T-cell (primary cell): ENCODE measurements at regions not wholly inside any gene's neighbourhood (a gene's known extent, or its start where the extent isn't known, plus 50 kb on each side); places are given as distances from the start of the nearest gene placed in this dataset.
"Not testable (repeated sequence)": the region's sequence is repeated elsewhere in the genome, so short reads cannot be mapped to it uniquely, and the experiment has no call there.

Experiments
- ATAC-seq, 4 experiments: fragments of 200-7000 bp in 3 of 4; fragments of 150-1000 bp in 1 of 4; cut with Tn5 transposase; replicated peaks in 1 of 4; 1 replicate in 3 of 4; 2 replicates in 1 of 4; pipeline ENCODE4 v1.10.0; 2021; ENCODE audit warnings: moderate library complexity in 3 of 4, mild to moderate bottlenecking in 2 of 4, moderate number of reproducible peaks in 1 of 4
- CTCF ChIA-PET, 2 donors: fragments of 300-600 bp; sonication (Branson Sonifier 250); formaldehyde crosslinking; loops; one replicate each; lab custom pipeline; 2022; ENCODE audit warnings: antibody characterized with exemption in 2 of 2; lab: Charles Lee
- POLR2A ChIA-PET, 2 donors: fragments of 300-600 bp; sonication (Branson Sonifier 250); formaldehyde crosslinking; loops; one replicate each; lab custom pipeline; 2022; ENCODE audit warnings: antibody characterized with exemption in 2 of 2; lab: Charles Lee
- DNase-seq, 35 experiments: peaks; one replicate each; pipeline versions ENCODE4 v3.0.0 to v3.0.0-alpha.2; 2013 to 2023
- H3K27ac ChIP-seq: one replicate; pipeline ENCODE4 v1.5.1; 2013; ENCODE audit warnings: low read length
- H3K27me3 ChIP-seq, 2 experiments: replicated peaks in 1 of 2; 1 replicate in 1 of 2; 2 replicates in 1 of 2; pipeline versions ENCODE4 v1.6.1 to v1.7.0; 2013; ENCODE audit warnings: low read length in 1 of 2, mixed read lengths in 1 of 2; ENCODE audit not compliant: control insufficient read depth in 2 of 2, insufficient read depth in 2 of 2; ENCODE audit errors: extremely low read depth in 1 of 2
- H3K36me3 ChIP-seq, 2 donors: 1 replicate in 1 of 2; 2 replicates in 1 of 2; pipeline versions ENCODE4 v1.6.1 to v1.7.0; 2013; ENCODE audit warnings: low read length in 1 of 2; ENCODE audit not compliant: control insufficient read depth in 2 of 2, insufficient read depth in 1 of 2; ENCODE audit errors: extremely low read depth in 1 of 2
- H3K4me1 ChIP-seq, 2 experiments: 1 replicate in 1 of 2; 2 replicates in 1 of 2; pipeline versions ENCODE4 v1.6.1 to v1.7.0; 2013; ENCODE audit warnings: low read length in 2 of 2, mixed read lengths in 1 of 2; ENCODE audit not compliant: insufficient read depth in 2 of 2, control insufficient read depth in 1 of 2; ENCODE audit errors: extremely low read depth in 1 of 2
- H3K4me3 ChIP-seq, 2 donors: 1 replicate in 1 of 2; 2 replicates in 1 of 2; pipeline versions ENCODE4 v1.5.1 to v1.7.0; 2013; ENCODE audit warnings: mild to moderate bottlenecking in 2 of 2, low read length in 1 of 2, moderate library complexity in 1 of 2; ENCODE audit not compliant: control insufficient read depth in 1 of 2; ENCODE audit errors: extremely low read depth in 1 of 2
- H3K9me3 ChIP-seq: 2 replicates; pipeline ENCODE4 v1.7.0; 2013
- H3K27ac Mint-ChIP-seq, 2 donors: one replicate each; pipeline ENCODE4 v1.8.0; 2020 to 2021; ENCODE audit warnings: mild to moderate bottlenecking in 2 of 2, mixed read lengths in 2 of 2
- H3K27me3 Mint-ChIP-seq, 2 donors: one replicate each; pipeline ENCODE4 v1.8.0; 2021 to 2022; ENCODE audit warnings: mixed read lengths in 2 of 2
- H3K36me3 Mint-ChIP-seq: one replicate; pipeline ENCODE4 v1.8.0; 2021; ENCODE audit warnings: mixed read lengths
- H3K4me1 Mint-ChIP-seq, 3 donors: one replicate each; pipeline ENCODE4 v1.8.0; 2020 to 2022; ENCODE audit warnings: mixed read lengths in 3 of 3, mild to moderate bottlenecking in 1 of 3
- H3K4me3 Mint-ChIP-seq, 3 donors: one replicate each; pipeline ENCODE4 v1.8.0; 2020 to 2022; ENCODE audit warnings: mild to moderate bottlenecking in 3 of 3, mixed read lengths in 3 of 3, moderate library complexity in 3 of 3
- H3K9me3 Mint-ChIP-seq, 3 donors: one replicate each; pipeline ENCODE4 v1.8.0; 2020 to 2022; ENCODE audit warnings: mixed read lengths in 3 of 3
- WGBS: methylation state at CpG from one replicate; pipeline ENCODE4 v1.1.5; 2013; ENCODE audit warnings: missing lambda C conversion rate; ENCODE audit not compliant: insufficient coverage; 5-methylcytosine and 5-hydroxymethylcytosine counted together

- Mint-ChIP-seq H3K4me1 (peaks cover 39 to 42% (median 40%) of the 10 kb centered on the region in 3 donors), H3K4me3 (no peak overlapping the region), H3K27ac (peak overlapping the region in 1 of 2 donors; percentile 89), H3K9me3 (peaks cover 4 to 13% (median 5%) of the 10 kb centered on the region in 3 donors), H3K36me3 (peaks cover 5% of the 10 kb centered on the region), H3K27me3 (no peaks in the 10 kb centered on the region)
- ChIA-PET POLR2A (interaction anchor here in 1 of 2 donors (0.9 kb wide), 1 partner anchor 332 kb away, joined by 3 read pairs; no protein-coding TSS in a partner anchor), CTCF (interaction anchor here in 1 of 2 donors (0.6 to 1.0 kb wide), 2 partner anchors 21 to 686 kb away, joined by 3 read pairs; no protein-coding TSS in a partner anchor)
- no peaks in the 10 kb centered on the region for H3K27me3 ChIP-seq
- ATAC-seq, result no peak
- no peak overlapping the region for H3K4me3 ChIP-seq
- peaks cover 8 to 17% of the 10 kb centered on the region in 2 experiments for H3K4me1 ChIP-seq
- H3K27ac ChIP-seq, result no peak overlapping the region
- no peaks in the 10 kb centered on the region for H3K36me3 ChIP-seq
- no peaks in the 10 kb centered on the region for H3K9me3 ChIP-seq
- DNase-seq, result no peak
- 96% methylated on average over 33 of the region's 38 CpGs for WGBS
Measured at GRCh38 chr1:185648858-185649589, 85.2 kb upstream of the HMCN1 start.

GRCh38 chr1:185647597-185648267 lies 86.5 kb upstream of the HMCN1 start:
- Mint-ChIP-seq H3K4me3 (peak overlapping the region in 2 of 3 donors; percentile 13 to 60), H3K27ac (peak overlapping the region; percentile 85 to 89), H3K4me1 (peaks cover 39 to 43% (median 40%) of the 10 kb centered on the region in 3 donors), H3K9me3 (peaks cover 4 to 17% (median 5%) of the 10 kb centered on the region in 3 donors)
- H3K27me3 ChIP-seq, H3K4me3 ChIP-seq, H3K36me3 Mint-ChIP-seq, H3K27me3 Mint-ChIP-seq, H3K27ac ChIP-seq, POLR2A ChIA-PET, H3K36me3 ChIP-seq, H3K9me3 ChIP-seq: not testable (repeated sequence)
- DNase-seq (peak in 6 of 35 experiments; percentile 3 to 29 (median 10)), ATAC-seq (peak; percentile 60 to 75 (median 71))
- CTCF ChIA-PET, result interaction anchor here in 1 of 2 donors (1.0 kb wide), 1 partner anchor 22 kb away, joined by 3 read pairs; no protein-coding TSS in a partner anchor
- 71% methylated on average over 10 of the region's 12 CpGs for WGBS
- peaks cover 8 to 17% of the 10 kb centered on the region in 2 experiments for H3K4me1 ChIP-seq

GRCh38 chr1:185646202-185646683 lies 87.9 kb upstream of the HMCN1 start:
- DNase-seq, result no peak
- Histone ChIP-seq H3K27ac (no peak overlapping the region), H3K36me3 (no peaks in the 10 kb centered on the region), H3K4me3 (no peak overlapping the region), H3K27me3 (no peaks in the 10 kb centered on the region), H3K4me1 (peaks cover 8 to 17% of the 10 kb centered on the region in 2 experiments), H3K9me3 (no peaks in the 10 kb centered on the region)
- peaks cover 5% of the 10 kb centered on the region for H3K36me3 Mint-ChIP-seq
- peak overlapping the region; percentile 65 to 84 for H3K27ac Mint-ChIP-seq
- H3K4me1 Mint-ChIP-seq, result peaks cover 39 to 43% (median 40%) of the 10 kb centered on the region in 3 donors
- ATAC-seq, result no peak
- WGBS, result 0% methylated on average over 1 of the region's 3 CpGs
- CTCF ChIA-PET, result interaction anchor here in 1 of 2 donors (0.6 to 1.5 kb wide), 7 partner anchors 11 to 407 kb away, joined by 3 to 4 read pairs (median 3); no protein-coding TSS in a partner anchor
- POLR2A ChIA-PET, result no interaction called here
- peaks cover 0 to 11% (median 4%) of the 10 kb centered on the region in 3 donors for H3K9me3 Mint-ChIP-seq
- H3K4me3 Mint-ChIP-seq, result peak overlapping the region in 2 of 3 donors; percentile 9 to 25
- H3K27me3 Mint-ChIP-seq, result no peaks in the 10 kb centered on the region

- 80% methylated on average over 1 of the region's 1 CpG for WGBS
- DNase-seq (no peak), ATAC-seq (no peak)
- ChIA-PET POLR2A (no interaction called here), CTCF (interaction anchor here in 1 of 2 donors (0.6 to 1.5 kb wide), 7 partner anchors 11 to 407 kb away, joined by 3 to 4 read pairs (median 3); no protein-coding TSS in a partner anchor)
- Mint-ChIP-seq H3K27me3 (no peaks in the 10 kb centered on the region), H3K36me3 (peaks cover 5% of the 10 kb centered on the region), H3K9me3 (peaks cover 0 to 11% (median 4%) of the 10 kb centered on the region in 3 donors), H3K27ac (peak overlapping the region in 1 of 2 donors; percentile 84), H3K4me3 (no peak overlapping the region), H3K4me1 (peaks cover 38 to 43% (median 40%) of the 10 kb centered on the region in 3 donors)
- Histone ChIP-seq H3K9me3 (no peaks in the 10 kb centered on the region), H3K4me1 (peaks cover 8 to 17% of the 10 kb centered on the region in 2 experiments), H3K27me3 (no peaks in the 10 kb centered on the region), H3K36me3 (no peaks in the 10 kb centered on the region), H3K27ac (no peak overlapping the region), H3K4me3 (no peak overlapping the region)
Measured at GRCh38 chr1:185645686-185646085, 88.5 kb upstream of the HMCN1 start.

- no peak overlapping the region for H3K27ac Mint-ChIP-seq
- ChIA-PET POLR2A (no interaction called here), CTCF (interaction anchor here in 1 of 2 donors (1.5 kb wide), 1 partner anchor 49 kb away, joined by 4 read pairs; no protein-coding TSS in a partner anchor)
- H3K4me1 Mint-ChIP-seq, result peaks cover 33 to 43% (median 40%) of the 10 kb centered on the region in 3 donors
- ATAC-seq, result no peak
- H3K36me3 ChIP-seq, result no peaks in the 10 kb centered on the region
- no peaks in the 10 kb centered on the region for H3K27me3 ChIP-seq
- peaks cover 0 to 11% (median 4%) of the 10 kb centered on the region in 3 donors for H3K9me3 Mint-ChIP-seq
- no peak overlapping the region for H3K27ac ChIP-seq
- H3K4me1 ChIP-seq, result peaks cover 8 to 17% of the 10 kb centered on the region in 2 experiments
- H3K27me3 Mint-ChIP-seq, result no peaks in the 10 kb centered on the region
- H3K36me3 Mint-ChIP-seq, result peaks cover 5% of the 10 kb centered on the region
- H3K4me3 ChIP-seq, result no peak overlapping the region
- H3K9me3 ChIP-seq, result no peaks in the 10 kb centered on the region
- WGBS, result no CpG with 5 or more reads among the region's 2 CpGs
- DNase-seq, result no peak
- no peak overlapping the region for H3K4me3 Mint-ChIP-seq
Measured at GRCh38 chr1:185645162-185645640, 89.0 kb upstream of the HMCN1 start.

GRCh38 chr1:185644531-185644930 lies 89.7 kb upstream of the HMCN1 start:
- Histone ChIP-seq H3K27ac (no peak overlapping the region), H3K27me3 (no peaks in the 10 kb centered on the region), H3K36me3 (no peaks in the 10 kb centered on the region), H3K4me1 (peaks cover 8 to 17% of the 10 kb centered on the region in 2 experiments), H3K4me3 (no peak overlapping the region), H3K9me3 (no peaks in the 10 kb centered on the region)
- no peaks in the 10 kb centered on the region for H3K27me3 Mint-ChIP-seq
- H3K4me1 Mint-ChIP-seq, result peaks cover 33 to 43% (median 40%) of the 10 kb centered on the region in 3 donors
- ATAC-seq, result peak in 2 of 4 experiments; percentile 36 to 76
- peak in 1 of 35 experiments; percentile 11 for DNase-seq
- peaks cover 5% of the 10 kb centered on the region for H3K36me3 Mint-ChIP-seq
- 89% methylated on average over 1 of the region's 1 CpG for WGBS
- peaks cover 0 to 11% (median 4%) of the 10 kb centered on the region in 3 donors for H3K9me3 Mint-ChIP-seq
- POLR2A ChIA-PET, result no interaction called here
- H3K27ac Mint-ChIP-seq, result peak overlapping the region in 1 of 2 donors; percentile 5
- CTCF ChIA-PET, result interaction anchor here in 1 of 2 donors (0.6 kb wide), 1 partner anchor 603 kb away, joined by 5 read pairs; no protein-coding TSS in a partner anchor
- H3K4me3 Mint-ChIP-seq, result no peak overlapping the region
